Gastroesophageal sphincter (tissue), 4 donors: ENCODE measurements at regions not wholly inside any gene's neighbourhood (a gene's known extent, or its start where the extent isn't known, plus 50 kb on each side); places are given as distances from the start of the nearest gene placed in this dataset.

Experiments used
- ATAC-seq: fragments of 150-250 bp; one replicate; pipeline ENCODE4 v1.9.1; 2016; ENCODE audit warnings: mild to moderate bottlenecking, moderate library complexity
- H3K27ac ChIP-seq, 4 donors: fragments of 200-600 bp; sonication (generic) in 3 of 4; 1 replicate in 3 of 4; 2 replicates in 1 of 4; pipeline ENCODE4 v1.5.1; 2016 to 2019
- H3K27me3 ChIP-seq: fragments of 200-600 bp; sonication (generic); one replicate; pipeline ENCODE4 v1.5.1; 2019
- H3K36me3 ChIP-seq, 2 donors: fragments of 200-600 bp; sonication (generic); one replicate each; pipeline ENCODE4 v1.5.1; 2019; ENCODE audit warnings: control low read depth in 1 of 2
- H3K4me1 ChIP-seq, 3 donors: fragments of 200-600 bp; sonication (generic); 1 replicate in 2 of 3; 2 replicates in 1 of 3; pipeline ENCODE4 v1.5.1; 2016 to 2019; ENCODE audit warnings: control low read depth in 2 of 3
- H3K4me3 ChIP-seq, 2 donors: fragments of 200-600 bp; sonication (generic); one replicate each; pipeline ENCODE4 v1.5.1; 2019; ENCODE audit warnings: mild to moderate bottlenecking in 1 of 2, moderate library complexity in 1 of 2
- H3K9me3 ChIP-seq, 3 donors: fragments of 200-600 bp; sonication (generic); one replicate each; pipeline ENCODE4 v1.5.1; 2017 to 2019; ENCODE audit warnings: control low read depth in 2 of 3
- CTCF ChIP-seq, 4 experiments: fragments of 200-600 bp in 2 of 4; fragments of 450-650 bp in 2 of 4; sonication (generic) in 1 of 4; IDR thresholded peaks; one replicate each; pipeline ENCODE4 v1.5.1; 2017 to 2019; ENCODE audit warnings: antibody characterized with exemption in 4 of 4, mild to moderate bottlenecking in 2 of 4, moderate library complexity in 2 of 4
- EP300 ChIP-seq: sonication (generic); formaldehyde crosslinking; IDR thresholded peaks from one replicate; pipeline ENCODE4 v1.6.1; 2017; ENCODE audit warnings: antibody characterized with exemption, mild to moderate bottlenecking
- POLR2A ChIP-seq, 2 donors: fragments of 450-650 bp; IDR thresholded peaks; one replicate each; pipeline ENCODE4 v1.6.1; 2017; ENCODE audit warnings: antibody characterized with exemption in 2 of 2, mild to moderate bottlenecking in 2 of 2, moderate library complexity in 1 of 2
- POLR2AphosphoS5 ChIP-seq: sonication (generic); formaldehyde crosslinking; IDR thresholded peaks from one replicate; pipeline ENCODE4 v1.6.1; 2017; ENCODE audit warnings: antibody characterized with exemption
- WGBS, 2 donors: methylation state at CpG; one replicate each; pipeline ENCODE4 v1.1.5; 2018; ENCODE audit warnings: low coverage in 1 of 2; 5-methylcytosine and 5-hydroxymethylcytosine counted together

- Histone ChIP-seq H3K27ac (no peak overlapping the region), H3K27me3 (no peaks in the 10 kb centered on the region), H3K4me3 (no peak overlapping the region), H3K9me3 (no peaks in the 10 kb centered on the region), H3K36me3 (no peaks in the 10 kb centered on the region), H3K4me1 (no peaks in the 10 kb centered on the region)
- ATAC-seq = no peak
- WGBS, 2 donors = 64 to 75% methylated on average over 1 of the region's 1 CpG
- TF ChIP-seq POLR2A (IDR thresholded peaks at IDR 0.05) (no peak), EP300 (no peak), POLR2AphosphoS5 (no peak), CTCF (IDR thresholded peaks at IDR 0.05) (no peak)
Observed at GRCh38 chr21:35220301-35220700, 171.2 kb upstream of the RUNX1 start.

- Histone ChIP-seq H3K27me3 (no peaks in the 10 kb centered on the region), H3K4me3 (no peak overlapping the region), H3K27ac (no peak overlapping the region), H3K9me3 (no peaks in the 10 kb centered on the region), H3K36me3 (no peaks in the 10 kb centered on the region), H3K4me1 (no peaks in the 10 kb centered on the region)
- 92 to 100% methylated on average over 2 of the region's 2 CpGs for WGBS, 2 donors
- no peak for ATAC-seq
- no peak for TF ChIP-seq POLR2AphosphoS5
- TF ChIP-seq EP300 = no peak
- no peak for TF ChIP-seq POLR2A (IDR thresholded peaks at IDR 0.05)
- TF ChIP-seq CTCF (IDR thresholded peaks at IDR 0.05) = no peak
Observed at GRCh38 chr21:35219719-35220118, 170.6 kb upstream of the RUNX1 start.

- no peak overlapping the region for H3K27ac ChIP-seq
- WGBS, 2 donors = 46 to 74% methylated on average over 2 of the region's 2 CpGs
- H3K4me1 ChIP-seq = no peaks in the 10 kb centered on the region
- TF ChIP-seq EP300 = no peak
- no peak for TF ChIP-seq POLR2AphosphoS5
- TF ChIP-seq CTCF (IDR thresholded peaks at IDR 0.05) = no peak
- no peak for TF ChIP-seq POLR2A (IDR thresholded peaks at IDR 0.05)
- H3K27me3 ChIP-seq = no peaks in the 10 kb centered on the region
- H3K9me3 ChIP-seq = no peaks in the 10 kb centered on the region
- no peak overlapping the region for H3K4me3 ChIP-seq
- no peaks in the 10 kb centered on the region for H3K36me3 ChIP-seq
- no peak for ATAC-seq
Observed at GRCh38 chr21:35219291-35219690, 170.2 kb upstream of the RUNX1 start.

- 100% methylated on average over 1 of the region's 1 CpG; no CpG with 5 or more reads in 1 of the 2 donors for whole genome bisulfite sequencing, 2 donors
- Histone ChIP-seq H3K27ac (no peak overlapping the region), H3K27me3 (no peaks in the 10 kb centered on the region), H3K36me3 (no peaks in the 10 kb centered on the region), H3K9me3 (no peaks in the 10 kb centered on the region), H3K4me1 (no peaks in the 10 kb centered on the region), H3K4me3 (no peak overlapping the region)
- no peak for ATAC-seq
- no peak for TF ChIP-seq EP300
- TF ChIP-seq POLR2A (IDR thresholded peaks at IDR 0.05) = no peak
- no peak for TF ChIP-seq CTCF (IDR thresholded peaks at IDR 0.05)
- no peak for TF ChIP-seq POLR2AphosphoS5
Observed at GRCh38 chr21:35217504-35218060, 168.5 kb upstream of the RUNX1 start.

- Histone ChIP-seq H3K9me3 (no peaks in the 10 kb centered on the region), H3K4me3 (no peak overlapping the region), H3K27ac (no peak overlapping the region), H3K36me3 (no peaks in the 10 kb centered on the region), H3K4me1 (no peaks in the 10 kb centered on the region), H3K27me3 (no peaks in the 10 kb centered on the region)
- no peak for TF ChIP-seq POLR2A (IDR thresholded peaks at IDR 0.05)
- no peak for TF ChIP-seq EP300
- TF ChIP-seq POLR2AphosphoS5 = no peak
- TF ChIP-seq CTCF (IDR thresholded peaks at IDR 0.05) = no peak
- 83% methylated on average over 1 of the region's 1 CpG; no CpG with 5 or more reads in 1 of the 2 donors for WGBS, 2 donors
- no peak for ATAC-seq
Observed at GRCh38 chr21:35216996-35217395, 167.9 kb upstream of the RUNX1 start.
